ENCODE measurements at regions not wholly inside any gene's neighbourhood (a gene's known extent, or its start where the extent isn't known, plus 50 kb on each side); places are given as distances from the start of the nearest gene placed in this dataset.

GRCh38 chr22:49013707-49014106 lies 814.0 kb downstream of the BRD1 start:
- Histone ChIP-seq H3K27me3 (ENCODE audit: insufficient read depth) (no peaks in the 10 kb centered on the region), H3K79me2 (replicated peaks; ENCODE audit: insufficient read depth) (no peaks in the 10 kb centered on the region), H2AFZ (no peak overlapping the region), H3K4me1 (ENCODE audit: insufficient read depth) (no peaks in the 10 kb centered on the region), H3K27ac (ENCODE audit: low read depth) (no peak overlapping the region), H4K20me1 (replicated peaks; ENCODE audit: insufficient read depth) (no peaks in the 10 kb centered on the region), H3F3A (replicated peaks; ENCODE audit: low read depth) (no peaks in the 10 kb centered on the region), H3K4me2 (no peak overlapping the region), H3K36me3 (ENCODE audit: insufficient read depth) (peaks cover 4% of the 10 kb centered on the region; the same call in 1 of the 2 replicates), H3K4me3 (no peak overlapping the region), H3K9me2 (ENCODE audit: insufficient read depth) (no peaks in the 10 kb centered on the region)
- H3K4me3 Mint-ChIP-seq: no peak overlapping the region
- peaks cover 7% of the 10 kb centered on the region for H3K27me3 Mint-ChIP-seq (ENCODE audit: insufficient read depth, low read depth, poor library complexity)
- 0 out of 3 replicates have a peak, but pooled peaks cover 5% of the 10 kb centered on the region for H3K4me1 Mint-ChIP-seq
- no peak overlapping the region for H3K27ac Mint-ChIP-seq
- ATAC-seq (no peak), DNase-seq (ENCODE audit: low spot score) (no peak)
- no peaks in the 10 kb centered on the region for H3K36me3 Mint-ChIP-seq (ENCODE audit: low read depth)
- TF ChIP-seq EZH2 (IDR thresholded peaks at IDR 0.05; ENCODE audit: low read depth, unreplicated experiment) (no peak), STAT1 (IDR thresholded peaks at IDR 0.05; ENCODE audit: unreplicated experiment) (no peak), NANOG (IDR thresholded peaks at IDR 0.05; ENCODE audit: borderline replicate concordance) (no peak), CREB1 (CRISPR knock-in tag; IDR thresholded peaks at IDR 0.05; ENCODE audit: low read depth) (no peak), ZNF331 (CRISPR knock-in tag; IDR thresholded peaks at IDR 0.05; ENCODE audit: low read depth) (no peak), ZNF462 (CRISPR knock-in tag; IDR thresholded peaks at IDR 0.05) (no peak), POLR2AphosphoS5 (IDR thresholded peaks at IDR 0.05; ENCODE audit: low read depth) (no peak), REST (IDR thresholded peaks at IDR 0.05; ENCODE audit: unreplicated experiment) (no peak), EZH2phosphoT487 (IDR thresholded peaks at IDR 0.05; ENCODE audit: unreplicated experiment) (no peak), JUNB (IDR thresholded peaks at IDR 0.05; ENCODE audit: unreplicated experiment) (no peak)
- TF ChIP-seq, protein P1, sequence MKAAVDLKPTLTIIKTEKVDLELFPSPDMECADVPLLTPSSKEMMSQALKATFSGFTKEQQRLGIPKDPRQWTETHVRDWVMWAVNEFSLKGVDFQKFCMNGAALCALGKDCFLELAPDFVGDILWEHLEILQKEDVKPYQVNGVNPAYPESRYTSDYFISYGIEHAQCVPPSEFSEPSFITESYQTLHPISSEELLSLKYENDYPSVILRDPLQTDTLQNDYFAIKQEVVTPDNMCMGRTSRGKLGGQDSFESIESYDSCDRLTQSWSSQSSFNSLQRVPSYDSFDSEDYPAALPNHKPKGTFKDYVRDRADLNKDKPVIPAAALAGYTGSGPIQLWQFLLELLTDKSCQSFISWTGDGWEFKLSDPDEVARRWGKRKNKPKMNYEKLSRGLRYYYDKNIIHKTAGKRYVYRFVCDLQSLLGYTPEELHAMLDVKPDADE (IDR thresholded peaks at IDR 0.05): no peak
- TF ChIP-seq, protein P2, sequence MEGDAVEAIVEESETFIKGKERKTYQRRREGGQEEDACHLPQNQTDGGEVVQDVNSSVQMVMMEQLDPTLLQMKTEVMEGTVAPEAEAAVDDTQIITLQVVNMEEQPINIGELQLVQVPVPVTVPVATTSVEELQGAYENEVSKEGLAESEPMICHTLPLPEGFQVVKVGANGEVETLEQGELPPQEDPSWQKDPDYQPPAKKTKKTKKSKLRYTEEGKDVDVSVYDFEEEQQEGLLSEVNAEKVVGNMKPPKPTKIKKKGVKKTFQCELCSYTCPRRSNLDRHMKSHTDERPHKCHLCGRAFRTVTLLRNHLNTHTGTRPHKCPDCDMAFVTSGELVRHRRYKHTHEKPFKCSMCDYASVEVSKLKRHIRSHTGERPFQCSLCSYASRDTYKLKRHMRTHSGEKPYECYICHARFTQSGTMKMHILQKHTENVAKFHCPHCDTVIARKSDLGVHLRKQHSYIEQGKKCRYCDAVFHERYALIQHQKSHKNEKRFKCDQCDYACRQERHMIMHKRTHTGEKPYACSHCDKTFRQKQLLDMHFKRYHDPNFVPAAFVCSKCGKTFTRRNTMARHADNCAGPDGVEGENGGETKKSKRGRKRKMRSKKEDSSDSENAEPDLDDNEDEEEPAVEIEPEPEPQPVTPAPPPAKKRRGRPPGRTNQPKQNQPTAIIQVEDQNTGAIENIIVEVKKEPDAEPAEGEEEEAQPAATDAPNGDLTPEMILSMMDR (conservative IDR thresholded peaks at IDR 0.05; ENCODE audit: low read depth in 2 of 2): no peak
- H3K9me3 Mint-ChIP-seq: no peaks in the 10 kb centered on the region

Measured in GM23338 (cell line).